NCI-H2196 (cell line): ENCODE measurements at regions not wholly inside any gene's neighbourhood (a gene's known extent, or its start where the extent isn't known, plus 50 kb on each side); places are given as distances from the start of the nearest gene placed in this dataset.

ENCODE experiments used
- DNase-seq: peaks from one replicate; lab custom pipeline; 2025; ENCODE audit not compliant: unreplicated experiment; lab: John Stamatoyannopoulos, UW

DNA sequence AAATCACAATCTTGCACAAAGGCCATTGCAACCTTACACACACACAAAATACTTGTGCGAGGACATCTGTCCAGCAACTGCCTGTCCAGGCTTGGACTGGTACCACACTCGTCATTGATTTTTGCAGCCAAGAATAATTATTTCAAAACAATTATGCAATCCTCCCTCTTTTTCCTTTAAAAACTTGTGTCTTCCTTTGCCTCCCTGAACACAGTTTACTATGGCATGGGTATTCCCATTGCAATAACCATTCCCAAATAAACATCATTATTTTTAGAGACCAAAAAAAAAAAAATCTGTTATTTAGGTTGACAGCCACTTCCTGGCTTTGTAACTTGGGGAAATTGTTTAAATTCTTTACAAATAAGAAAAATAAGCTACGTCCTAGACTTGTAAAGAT lies 54.0 kb downstream of the C11orf91 start:
- DNase-seq, result no peak

DNA sequence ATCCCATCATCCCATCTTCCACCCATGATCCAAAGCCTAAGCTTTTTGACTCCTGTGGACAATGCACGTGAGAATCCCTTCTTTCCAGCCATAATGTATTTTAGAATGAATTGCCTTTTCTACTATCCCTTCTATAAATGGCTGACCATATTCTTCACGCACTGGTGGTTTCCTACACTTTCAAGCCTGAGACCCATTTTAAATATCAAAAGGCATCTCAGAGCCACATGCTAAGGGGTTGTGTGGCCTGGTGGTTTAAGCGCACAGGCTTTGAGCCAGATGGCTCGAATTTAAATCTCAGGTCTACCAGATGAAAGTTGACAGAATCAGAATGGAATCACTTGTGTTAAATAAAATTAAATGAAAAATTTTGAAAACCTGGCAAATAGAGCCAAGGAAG lies 54.5 kb downstream of the C11orf91 start:
- no peak for DNase-seq

DNA sequence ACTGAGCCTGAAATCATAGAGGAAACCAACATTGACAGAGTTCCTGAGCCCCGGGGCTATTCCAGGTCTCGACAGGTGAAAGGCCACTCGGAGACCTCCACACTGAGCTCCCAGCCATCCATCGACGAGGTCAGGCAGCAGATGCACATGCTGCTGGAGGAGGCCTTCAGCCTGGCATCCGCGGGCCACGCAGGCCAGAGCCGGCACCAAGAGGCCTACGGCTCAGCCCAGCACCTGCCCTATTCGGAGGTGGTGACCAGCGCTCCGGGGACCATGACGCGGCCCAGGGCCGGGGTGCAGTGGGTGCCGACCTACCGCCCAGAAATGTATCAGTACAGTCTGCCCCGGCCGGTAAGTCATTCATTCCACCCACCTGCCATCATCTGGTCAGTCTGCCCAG lies 54.9 kb downstream of the C11orf91 start:
- no peak for DNase-seq

- DNase-seq, result no peak
Observed at GRCh38 chr11:33643167-33643824, 57.3 kb downstream of the C11orf91 start.

- DNase-seq, result no peak
Observed at GRCh38 chr11:33642461-33643166, 58.0 kb downstream of the C11orf91 start.

DNA sequence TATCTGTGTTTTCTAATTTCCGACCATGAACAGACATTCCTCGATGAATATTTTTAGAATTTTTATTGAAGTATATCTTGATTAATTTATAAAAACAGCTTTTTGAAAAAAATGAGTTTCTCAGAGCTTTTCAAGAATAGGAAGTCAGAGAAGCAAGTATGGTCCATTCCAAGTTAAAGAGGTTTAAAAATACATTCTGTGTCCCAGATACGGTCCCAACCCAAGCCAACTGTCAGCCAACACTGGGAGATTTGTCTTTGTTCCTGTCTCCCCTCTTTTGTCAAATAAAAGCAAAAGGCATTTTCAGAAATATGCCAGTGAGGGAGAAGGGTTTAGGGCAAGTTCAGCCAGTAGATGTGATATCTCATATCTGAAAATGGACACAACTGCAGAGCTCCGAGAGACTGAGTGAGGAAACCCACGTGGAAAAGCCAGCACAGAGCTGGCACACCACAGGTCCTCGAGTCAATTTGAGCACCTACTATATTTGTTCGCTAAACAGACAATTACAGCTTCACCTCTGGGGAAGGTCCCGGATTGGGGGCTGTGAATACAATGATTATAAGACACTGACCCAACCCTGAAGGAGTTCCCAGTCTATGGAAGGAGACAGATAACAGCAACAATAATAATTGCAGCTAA lies 59.8 kb downstream of the C11orf91 start:
- DNase-seq, result no peak

DNA sequence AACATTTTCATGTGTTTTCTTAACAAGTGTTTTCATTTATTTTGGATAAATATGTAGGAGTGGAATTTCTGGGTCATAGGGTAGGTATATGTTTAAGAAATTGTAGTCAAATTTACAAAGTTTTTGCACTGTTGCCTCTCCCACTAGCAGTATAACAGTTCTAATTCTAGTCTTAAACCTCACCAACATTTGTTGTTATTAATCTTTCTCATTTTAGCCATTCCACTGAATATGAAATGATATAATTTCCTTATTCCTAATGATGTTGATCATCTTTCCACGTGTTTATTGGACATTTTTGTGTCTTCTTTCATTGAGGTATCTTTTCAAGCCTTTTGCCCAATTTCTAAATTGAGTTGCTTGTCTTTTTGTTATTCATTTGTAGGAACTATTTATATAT lies 62.0 kb downstream of the C11orf91 start:
- no peak for DNase-seq

DNA sequence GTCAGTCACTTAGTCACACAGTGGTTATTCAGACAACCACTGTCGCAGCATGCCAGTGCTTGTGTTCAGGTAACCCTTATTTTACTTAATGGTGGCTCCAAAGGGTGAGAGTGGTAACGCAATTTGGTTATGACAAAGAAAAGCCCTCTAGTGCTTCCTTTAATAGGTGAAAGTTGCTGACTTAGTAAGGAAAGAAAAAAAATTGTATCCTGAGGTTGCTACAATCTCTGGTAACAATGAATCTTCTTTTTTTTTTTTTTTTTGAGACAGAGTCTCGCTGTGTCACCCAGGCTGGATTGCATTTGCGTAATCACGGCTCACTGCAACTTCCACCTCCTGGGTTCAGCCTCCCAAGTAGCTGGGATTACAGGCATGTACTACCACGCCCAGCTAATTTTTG lies 64.5 kb downstream of the C11orf91 start:
- DNase-seq, result no peak

DNA sequence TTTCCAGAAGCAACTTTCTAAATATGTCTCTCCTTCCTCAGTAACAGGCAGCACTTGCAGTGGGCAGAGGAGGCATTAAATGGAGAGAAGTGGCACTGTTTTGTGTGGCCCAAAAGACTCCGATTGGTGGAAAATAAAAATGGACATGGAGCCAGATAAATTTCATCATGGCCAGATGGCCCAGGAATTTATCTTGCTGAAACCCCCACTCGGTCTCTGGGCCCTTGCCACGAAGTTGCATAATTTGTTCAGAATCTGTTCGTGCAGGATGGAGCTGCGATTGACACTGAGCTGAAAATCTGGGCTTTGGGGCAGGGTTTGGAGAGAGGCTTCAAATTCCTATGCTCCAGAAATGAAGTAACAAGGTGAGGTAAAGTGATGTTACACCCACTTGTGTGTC lies 65.5 kb downstream of the C11orf91 start:
- DNase-seq, result no peak

DNA sequence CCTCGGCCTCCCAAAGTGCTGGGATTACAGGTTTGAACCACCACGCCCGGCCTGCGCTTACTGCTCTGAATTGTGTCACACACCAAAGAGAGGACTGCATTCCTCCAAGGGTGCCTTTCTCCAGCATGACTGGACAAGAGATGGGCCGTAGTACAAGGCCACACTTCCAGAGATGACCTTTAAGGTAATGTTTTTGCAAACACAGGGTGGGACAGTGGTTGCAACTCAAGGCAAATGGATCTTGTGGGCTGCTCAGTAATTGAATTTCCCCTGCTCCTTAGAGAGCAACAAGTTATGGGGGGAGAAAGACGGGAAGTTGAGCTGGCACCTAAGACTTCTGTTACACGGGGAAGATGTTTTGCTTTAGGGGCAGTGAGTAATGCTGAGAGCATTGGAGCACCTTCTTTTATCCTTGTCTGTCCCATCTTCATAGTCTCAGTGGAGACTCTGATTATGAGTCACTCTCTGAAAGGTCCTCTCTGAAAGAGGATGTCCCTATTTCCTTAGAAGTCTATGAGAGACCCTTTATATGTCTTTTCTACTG lies 66.3 kb downstream of the C11orf91 start:
- DNase-seq, result no peak

GRCh38 chr11:33633251-33634003 lies 67.2 kb downstream of the C11orf91 start:
- DNase-seq, result peak; percentile 79

DNA sequence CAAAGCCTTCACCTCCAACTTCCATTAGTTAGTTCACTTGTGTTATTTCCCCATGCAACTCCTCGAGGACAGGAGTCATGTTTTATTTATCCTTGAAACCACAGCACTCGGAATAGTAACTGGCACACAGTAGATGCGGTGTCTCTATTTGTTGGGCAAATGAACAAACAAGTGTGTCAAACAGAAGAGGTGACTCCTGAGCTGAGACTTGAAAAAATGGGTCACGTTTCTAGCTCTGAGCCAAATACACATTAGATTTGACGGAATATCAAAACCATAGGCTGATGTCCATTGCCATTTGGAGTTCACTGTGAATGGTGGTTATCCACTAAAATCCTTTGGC lies 68.9 kb downstream of the C11orf91 start:
- no peak for DNase-seq

DNA sequence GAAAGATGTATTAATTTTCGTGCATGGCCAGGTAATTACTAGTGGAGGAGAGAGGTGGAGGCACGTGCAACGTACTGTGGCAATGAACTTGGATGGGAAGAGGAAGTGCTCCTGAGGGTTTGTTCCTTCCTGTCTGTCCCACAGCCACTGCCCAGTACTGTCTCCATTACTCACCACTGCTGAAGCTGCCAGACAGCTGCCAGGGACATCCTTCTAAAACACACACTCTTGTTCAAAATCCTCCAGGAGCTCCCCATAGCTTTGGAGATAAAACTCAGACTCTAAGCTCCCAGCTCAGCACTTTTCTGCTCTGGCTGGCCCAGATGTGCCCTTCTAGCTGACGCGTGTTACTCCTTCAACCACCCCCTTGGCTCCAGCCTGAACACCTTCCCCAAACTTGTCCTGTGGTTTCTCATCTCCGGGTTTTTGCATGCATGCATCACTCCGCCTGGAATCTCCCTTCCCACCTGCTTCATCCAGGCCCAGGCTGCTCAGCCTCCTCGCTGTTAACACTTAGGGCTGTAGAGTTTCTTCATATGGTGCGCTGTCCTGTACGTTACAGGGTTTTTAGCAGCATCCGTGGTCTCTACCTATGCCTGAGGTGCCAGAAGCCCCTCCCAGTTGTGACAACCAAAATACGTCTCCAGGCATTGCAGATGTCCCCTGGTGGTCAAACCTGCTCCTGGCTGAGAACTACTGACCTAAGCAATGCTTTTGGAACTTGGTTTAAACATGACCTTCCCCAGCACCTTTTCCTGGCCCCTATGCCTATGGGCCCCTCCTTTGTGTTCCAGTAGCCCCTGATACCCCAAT lies 69.5 kb downstream of the C11orf91 start:
- DNase-seq, result no peak

- DNase-seq, result peak; percentile 24
Observed at GRCh38 chr11:33624083-33624482, 76.5 kb downstream of the C11orf91 start.

DNA sequence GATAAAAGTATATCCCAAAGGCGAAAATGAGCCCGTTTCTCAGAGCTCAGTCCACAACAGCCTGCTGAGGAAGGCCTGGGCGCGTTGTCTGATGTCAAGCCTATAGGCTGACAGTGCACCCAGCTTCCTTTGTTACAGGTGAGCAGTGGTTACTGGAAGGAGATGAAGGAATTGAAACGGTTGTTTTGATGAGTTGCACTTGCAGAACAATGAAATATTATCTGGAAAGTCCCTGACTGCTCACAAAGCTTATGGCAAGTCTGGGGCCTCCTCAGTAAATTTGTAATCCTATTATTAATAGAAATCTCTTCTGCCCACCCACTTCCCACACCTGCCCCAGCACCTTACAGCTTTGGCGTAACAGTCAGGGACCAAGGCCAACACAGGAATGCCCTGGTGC lies 77.8 kb downstream of the C11orf91 start:
- no peak for DNase-seq

- DNase-seq, result no peak
Observed at GRCh38 chr11:33622186-33622585, 78.4 kb downstream of the C11orf91 start.

DNA sequence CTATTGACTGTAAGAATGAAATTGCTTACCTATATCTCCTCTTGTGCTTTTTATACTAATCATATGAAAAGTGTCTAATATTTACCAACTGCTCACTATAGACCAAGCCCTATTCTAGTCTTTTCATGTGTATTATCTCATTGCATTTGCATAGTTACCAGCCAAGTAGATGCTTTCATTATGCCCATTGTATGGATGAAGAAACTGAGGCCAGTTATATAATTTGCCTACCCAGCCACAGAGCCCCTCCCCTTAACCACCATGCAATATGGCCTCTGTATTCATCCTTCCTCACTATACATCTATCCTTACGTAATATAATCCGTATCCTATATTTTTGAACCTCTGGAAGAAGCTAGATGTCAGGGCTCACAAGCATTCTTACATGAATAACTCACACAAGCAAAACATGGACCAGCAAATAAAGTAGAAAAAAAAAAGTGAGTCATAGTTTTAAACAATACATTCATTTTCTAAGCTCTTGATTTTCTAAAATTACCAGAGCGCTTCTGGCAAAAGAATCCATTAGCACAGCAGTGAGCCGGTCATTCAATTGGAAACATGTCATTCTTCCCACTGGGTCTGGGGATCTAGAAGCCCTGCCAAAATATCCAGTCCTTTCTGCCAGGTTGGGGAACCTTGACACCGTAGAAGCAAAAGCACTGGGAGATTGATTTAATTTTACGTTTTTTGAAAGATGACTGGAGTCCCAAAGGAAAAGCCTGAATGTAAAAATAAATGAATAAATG lies 80.0 kb downstream of the C11orf91 start:
- DNase-seq, result no peak

DNA sequence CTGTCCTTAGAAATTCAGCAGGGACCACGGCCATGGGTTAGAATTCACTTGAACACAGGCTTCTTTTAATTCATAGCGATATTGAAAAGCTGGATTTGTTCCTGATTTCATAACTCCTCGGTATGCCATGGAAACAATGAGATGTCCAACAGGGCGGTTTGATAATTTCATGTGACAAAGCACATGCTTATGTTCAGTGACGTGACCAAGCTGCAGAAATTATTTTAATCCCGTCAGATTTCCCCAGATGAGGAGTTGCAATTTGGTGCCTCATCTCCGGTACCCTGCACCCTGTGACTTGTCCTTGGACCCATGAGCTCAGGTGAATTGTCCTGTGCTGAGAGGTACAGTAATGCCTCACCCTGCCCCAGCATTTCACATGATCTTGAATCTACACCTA lies 81.7 kb downstream of the C11orf91 start:
- DNase-seq, result no peak

DNA sequence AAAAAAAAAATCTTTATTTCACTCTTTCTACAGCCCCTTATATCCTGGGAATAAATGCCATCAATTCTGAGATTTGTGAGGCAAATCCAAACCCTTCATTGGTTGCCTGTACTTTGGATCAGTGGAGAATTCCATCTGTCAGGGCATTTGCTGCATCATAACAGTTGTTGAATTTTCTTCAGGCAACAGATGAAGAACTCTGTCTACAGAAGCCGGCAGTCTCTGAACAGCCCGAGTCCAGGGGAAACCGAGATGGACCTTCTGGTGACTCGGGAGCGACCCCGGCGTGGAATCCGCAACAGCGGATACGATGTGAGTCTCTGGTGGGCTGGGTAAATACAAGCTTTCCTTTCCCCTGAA lies 82.3 kb downstream of the C11orf91 start:
- no peak for DNase-seq
